PC-9 (cell line): ENCODE measurements at regions not wholly inside any gene's neighbourhood (a gene's known extent, or its start where the extent isn't known, plus 50 kb on each side); places are given as distances from the start of the nearest gene placed in this dataset.

Experiments used
- BruUV-seq: library from RNA; stranded (reverse); fragments of 400-500 nt; replicated peaks from 2 replicates; lab custom pipeline; 2021; lab: Mats Ljungman, UMichigan
- CTCF ChIA-PET: fragments of 300-600 bp; sonication (Branson Sonifier 250); formaldehyde crosslinking; loops from one replicate; lab custom pipeline; 2022; ENCODE audit warnings: antibody characterized with exemption; lab: Charles Lee
- POLR2A ChIA-PET: fragments of 300-600 bp; sonication (Branson Sonifier 250); formaldehyde crosslinking; loops from one replicate; lab custom pipeline; 2022; ENCODE audit warnings: antibody characterized with exemption; ENCODE audit not compliant: unreplicated experiment; lab: Charles Lee
- DNase-seq, 2 experiments: peaks; one replicate each; pipeline versions ENCODE4 v3.0.0 to v3.0.0-alpha.2; 2015 to 2022; ENCODE audit warnings: mixed read lengths in 1 of 2
- H2AFZ ChIP-seq: fragments of 200-600 bp; sonication (generic); 2 replicates; pipeline ENCODE4 v1.8.1; 2017; ENCODE audit warnings: antibody characterized with exemption
- H3F3A ChIP-seq: fragments of 200-600 bp; sonication (generic); 2 replicates; pipeline ENCODE4 v1.8.1; 2017; ENCODE audit warnings: antibody characterized with exemption, mild to moderate bottlenecking, low read depth; ENCODE audit not compliant: insufficient read depth
- H3K27ac ChIP-seq: fragments of 200-600 bp; sonication (generic); 2 replicates; pipeline ENCODE4 v1.6.1; 2016; ENCODE audit warnings: mixed run types
- H3K27me3 ChIP-seq: fragments of 200-600 bp; sonication (generic); 2 replicates; pipeline ENCODE4 v1.6.1; 2016; ENCODE audit warnings: low read depth, mixed run types; ENCODE audit not compliant: insufficient read depth
- H3K36me3 ChIP-seq: fragments of 200-600 bp; sonication (generic); 2 replicates; pipeline ENCODE4 v1.6.1; 2016; ENCODE audit warnings: low read depth, mixed run types
- H3K4me1 ChIP-seq: fragments of 200-600 bp; sonication (generic); replicated peaks from 2 replicates; pipeline ENCODE4 v1.6.1; 2016; ENCODE audit warnings: mixed run types; ENCODE audit not compliant: insufficient read depth
- H3K4me2 ChIP-seq: fragments of 200-600 bp; sonication (generic); 2 replicates; pipeline ENCODE4 v1.6.1; 2017; ENCODE audit warnings: mixed run types
- H3K4me3 ChIP-seq: fragments of 200-600 bp; sonication (generic); 2 replicates; pipeline ENCODE4 v1.6.1; 2016; ENCODE audit warnings: mixed run types
- H3K79me2 ChIP-seq: fragments of 200-600 bp; sonication (generic); 2 replicates; pipeline ENCODE4 v1.6.1; 2017; ENCODE audit warnings: low read depth, mixed run types
- H3K9me2 ChIP-seq: fragments of 200-600 bp; sonication (generic); 2 replicates; pipeline ENCODE4 v1.8.1; 2017; ENCODE audit warnings: mild to moderate bottlenecking; ENCODE audit not compliant: insufficient read depth
- H3K9me3 ChIP-seq: fragments of 200-600 bp; sonication (generic); 2 replicates; pipeline ENCODE4 v1.8.1; 2016; ENCODE audit warnings: low read depth; ENCODE audit not compliant: insufficient read depth
- H4K20me1 ChIP-seq: fragments of 200-600 bp; sonication (generic); 2 replicates; pipeline ENCODE4 v1.8.1; 2017; ENCODE audit not compliant: insufficient read depth
- EZH2 ChIP-seq: fragments of 200-600 bp; sonication (generic); IDR thresholded peaks from 2 replicates; pipeline ENCODE4 v1.8.0; 2017; ENCODE audit warnings: antibody characterized with exemption, low read depth
- intact Hi-C: fragments of 100-400 bp; cut with micrococcal nuclease; formaldehyde crosslinking; loops from one replicate; pipeline ENCODE4 v1.10.0; 2022; ENCODE audit not compliant: unreplicated experiment
- TF ChIP-seq, protein P1 (sequence below): fragments of 200-600 bp; sonication (generic); conservative IDR thresholded peaks from 2 replicates; pipeline ENCODE4 v1.6.1; 2017; ENCODE audit warnings: mixed run types, antibody characterized with exemption, mild to moderate bottlenecking, moderate library complexity

DNA sequence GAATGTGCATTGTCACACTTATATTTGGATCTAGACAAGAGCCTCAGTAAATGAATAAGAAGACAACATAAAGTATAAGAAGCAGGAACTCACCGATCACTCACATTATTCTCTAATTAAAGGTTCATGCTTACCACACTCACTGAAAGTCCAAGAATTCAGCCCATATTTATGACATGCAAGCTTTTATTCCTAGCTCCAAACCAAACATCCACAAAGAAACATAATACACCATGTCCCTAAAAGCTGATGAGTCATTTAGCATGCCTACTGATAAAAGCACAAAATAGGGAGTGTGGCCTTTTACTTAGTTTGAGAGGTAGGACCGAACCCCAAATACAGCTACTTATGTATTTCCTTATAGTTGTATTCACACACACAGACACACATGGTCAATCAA lies 1094.6 kb upstream of the CDH2 start:
- no TSS peak for BruUV-seq
- Histone ChIP-seq H3K9me3 (no peaks in the 10 kb centered on the region), H4K20me1 (no peaks in the 10 kb centered on the region), H3K4me2 (no peak overlapping the region), H3K4me3 (no peak overlapping the region), H3K79me2 (no peaks in the 10 kb centered on the region), H3K4me1 (no peaks in the 10 kb centered on the region), H2AFZ (no peak overlapping the region), H3K27me3 (no peaks in the 10 kb centered on the region), H3K9me2 (no peaks in the 10 kb centered on the region), H3K36me3 (no peaks in the 10 kb centered on the region), H3K27ac (no peak overlapping the region), H3F3A (no peaks in the 10 kb centered on the region)
- TF ChIP-seq, protein P1, sequence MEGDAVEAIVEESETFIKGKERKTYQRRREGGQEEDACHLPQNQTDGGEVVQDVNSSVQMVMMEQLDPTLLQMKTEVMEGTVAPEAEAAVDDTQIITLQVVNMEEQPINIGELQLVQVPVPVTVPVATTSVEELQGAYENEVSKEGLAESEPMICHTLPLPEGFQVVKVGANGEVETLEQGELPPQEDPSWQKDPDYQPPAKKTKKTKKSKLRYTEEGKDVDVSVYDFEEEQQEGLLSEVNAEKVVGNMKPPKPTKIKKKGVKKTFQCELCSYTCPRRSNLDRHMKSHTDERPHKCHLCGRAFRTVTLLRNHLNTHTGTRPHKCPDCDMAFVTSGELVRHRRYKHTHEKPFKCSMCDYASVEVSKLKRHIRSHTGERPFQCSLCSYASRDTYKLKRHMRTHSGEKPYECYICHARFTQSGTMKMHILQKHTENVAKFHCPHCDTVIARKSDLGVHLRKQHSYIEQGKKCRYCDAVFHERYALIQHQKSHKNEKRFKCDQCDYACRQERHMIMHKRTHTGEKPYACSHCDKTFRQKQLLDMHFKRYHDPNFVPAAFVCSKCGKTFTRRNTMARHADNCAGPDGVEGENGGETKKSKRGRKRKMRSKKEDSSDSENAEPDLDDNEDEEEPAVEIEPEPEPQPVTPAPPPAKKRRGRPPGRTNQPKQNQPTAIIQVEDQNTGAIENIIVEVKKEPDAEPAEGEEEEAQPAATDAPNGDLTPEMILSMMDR, result no peak
- TF ChIP-seq EZH2, result no peak
- CTCF ChIA-PET, result no interaction called here
- DNase-seq, result no peak
- intact Hi-C loops, result no loop called here
- POLR2A ChIA-PET, result no interaction called here

- H3K4me1 ChIP-seq, result no peaks in the 10 kb centered on the region
- no TSS peak for BruUV-seq
- H3K9me3 ChIP-seq, result no peaks in the 10 kb centered on the region
- intact Hi-C loops, result no loop called here
- H3K36me3 ChIP-seq, result no peaks in the 10 kb centered on the region
- DNase-seq, result no peak
- no peaks in the 10 kb centered on the region for H3K9me2 ChIP-seq
- TF ChIP-seq, protein P1, result no peak
- TF ChIP-seq EZH2, result no peak
- no peaks in the 10 kb centered on the region for H3F3A ChIP-seq
- no peak overlapping the region for H3K4me3 ChIP-seq
- ChIA-PET POLR2A (no interaction called here), CTCF (no interaction called here)
- no peaks in the 10 kb centered on the region for H4K20me1 ChIP-seq
- no peak overlapping the region for H3K4me2 ChIP-seq
- H3K27ac ChIP-seq, result no peak overlapping the region
- H3K27me3 ChIP-seq, result no peaks in the 10 kb centered on the region
- no peaks in the 10 kb centered on the region for H3K79me2 ChIP-seq
- H2AFZ ChIP-seq, result no peak overlapping the region
These were observed 1082.9 kb upstream of the CDH2 start for GRCh38 chr18:29259838-29260237.

DNA sequence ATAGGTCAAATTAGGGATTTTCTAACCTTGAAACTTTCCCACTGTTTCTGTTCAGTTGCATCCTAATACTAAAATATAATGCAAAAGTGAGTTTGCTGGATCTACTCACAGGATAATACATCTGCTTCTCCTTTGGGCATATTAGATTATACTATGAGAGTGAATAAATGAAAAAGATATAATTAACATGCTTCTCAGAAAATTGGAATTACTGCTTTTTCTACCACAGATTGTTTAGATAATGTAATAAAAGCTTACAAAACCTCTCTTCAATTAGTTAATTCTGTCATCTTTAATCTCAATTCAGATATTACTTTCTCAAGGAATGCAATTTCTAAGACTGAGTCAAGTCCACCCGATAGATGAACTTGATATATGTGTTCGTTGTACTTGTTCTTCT lies 1077.2 kb upstream of the CDH2 start:
- no peaks in the 10 kb centered on the region for H3K4me1 ChIP-seq
- TF ChIP-seq EZH2, result no peak
- TF ChIP-seq, protein P1, result no peak
- H3F3A ChIP-seq, result no peaks in the 10 kb centered on the region
- H3K79me2 ChIP-seq, result no peaks in the 10 kb centered on the region
- H3K36me3 ChIP-seq, result no peaks in the 10 kb centered on the region
- no peak overlapping the region for H3K4me3 ChIP-seq
- H3K27me3 ChIP-seq, result no peaks in the 10 kb centered on the region
- no peak overlapping the region for H2AFZ ChIP-seq
- H4K20me1 ChIP-seq, result no peaks in the 10 kb centered on the region
- DNase-seq, result no peak
- no peak overlapping the region for H3K4me2 ChIP-seq
- no peaks in the 10 kb centered on the region for H3K9me2 ChIP-seq
- BruUV-seq, result no TSS peak
- intact Hi-C loops, result no loop called here
- no peak overlapping the region for H3K27ac ChIP-seq
- CTCF ChIA-PET, result no interaction called here
- no peaks in the 10 kb centered on the region for H3K9me3 ChIP-seq
- POLR2A ChIA-PET, result no interaction called here
